ENCODE measurements at regions not wholly inside any gene's neighbourhood (a gene's known extent, or its start where the extent isn't known, plus 50 kb on each side); places are given as distances from the start of the nearest gene placed in this dataset.

DNA sequence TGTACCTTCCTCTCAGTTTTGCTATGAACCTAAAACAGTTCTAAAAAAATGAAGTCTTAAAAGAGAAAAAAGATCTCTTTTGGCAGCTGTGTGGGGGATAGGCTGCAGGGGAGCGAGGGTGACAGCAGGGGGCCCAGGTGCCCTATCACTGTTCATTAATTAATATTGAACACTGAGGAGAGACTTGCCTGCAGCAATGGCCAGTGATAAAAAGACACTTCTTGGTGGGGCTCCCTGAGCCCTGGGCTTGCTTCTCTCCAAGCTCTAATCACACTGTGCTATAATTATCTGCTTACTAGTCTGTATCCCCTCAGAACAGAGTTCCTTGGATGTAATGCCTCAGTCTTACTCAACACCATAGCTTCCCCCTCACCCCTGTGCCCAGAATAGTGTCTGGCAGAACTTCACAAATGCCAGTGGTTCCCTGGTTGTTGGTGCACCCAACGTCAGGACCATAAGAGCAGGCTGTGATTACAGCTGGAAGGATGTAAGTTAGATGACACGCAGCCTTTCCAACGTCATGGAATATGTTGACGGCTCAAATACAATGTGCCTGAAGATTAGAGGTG lies 52.0 kb upstream of the IRX6 start:
- H3K9me3 ChIP-seq = no peaks in the 10 kb centered on the region
- H3K27ac ChIP-seq = no peak overlapping the region
- no peak for TF ChIP-seq POLR2A (IDR thresholded peaks at IDR 0.05)
- TF ChIP-seq, protein P1, sequence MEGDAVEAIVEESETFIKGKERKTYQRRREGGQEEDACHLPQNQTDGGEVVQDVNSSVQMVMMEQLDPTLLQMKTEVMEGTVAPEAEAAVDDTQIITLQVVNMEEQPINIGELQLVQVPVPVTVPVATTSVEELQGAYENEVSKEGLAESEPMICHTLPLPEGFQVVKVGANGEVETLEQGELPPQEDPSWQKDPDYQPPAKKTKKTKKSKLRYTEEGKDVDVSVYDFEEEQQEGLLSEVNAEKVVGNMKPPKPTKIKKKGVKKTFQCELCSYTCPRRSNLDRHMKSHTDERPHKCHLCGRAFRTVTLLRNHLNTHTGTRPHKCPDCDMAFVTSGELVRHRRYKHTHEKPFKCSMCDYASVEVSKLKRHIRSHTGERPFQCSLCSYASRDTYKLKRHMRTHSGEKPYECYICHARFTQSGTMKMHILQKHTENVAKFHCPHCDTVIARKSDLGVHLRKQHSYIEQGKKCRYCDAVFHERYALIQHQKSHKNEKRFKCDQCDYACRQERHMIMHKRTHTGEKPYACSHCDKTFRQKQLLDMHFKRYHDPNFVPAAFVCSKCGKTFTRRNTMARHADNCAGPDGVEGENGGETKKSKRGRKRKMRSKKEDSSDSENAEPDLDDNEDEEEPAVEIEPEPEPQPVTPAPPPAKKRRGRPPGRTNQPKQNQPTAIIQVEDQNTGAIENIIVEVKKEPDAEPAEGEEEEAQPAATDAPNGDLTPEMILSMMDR (IDR thresholded peaks at IDR 0.05) = no peak
- H3K36me3 ChIP-seq (ENCODE audit: low read depth, missing control alignments) = no peaks in the 10 kb centered on the region
- no peaks in the 10 kb centered on the region for H3K27me3 ChIP-seq
- H3K4me3 ChIP-seq = no peak overlapping the region
- no peaks in the 10 kb centered on the region for H3K4me1 ChIP-seq
- no peak for DNase-seq
- intact Hi-C loops (cut with DNase I; ENCODE audit: low total_unique reads) = no loop called here
- 84 to 86% methylated on average over 5 of the region's 5 CpGs for WGBS, 2 donors

DNA sequence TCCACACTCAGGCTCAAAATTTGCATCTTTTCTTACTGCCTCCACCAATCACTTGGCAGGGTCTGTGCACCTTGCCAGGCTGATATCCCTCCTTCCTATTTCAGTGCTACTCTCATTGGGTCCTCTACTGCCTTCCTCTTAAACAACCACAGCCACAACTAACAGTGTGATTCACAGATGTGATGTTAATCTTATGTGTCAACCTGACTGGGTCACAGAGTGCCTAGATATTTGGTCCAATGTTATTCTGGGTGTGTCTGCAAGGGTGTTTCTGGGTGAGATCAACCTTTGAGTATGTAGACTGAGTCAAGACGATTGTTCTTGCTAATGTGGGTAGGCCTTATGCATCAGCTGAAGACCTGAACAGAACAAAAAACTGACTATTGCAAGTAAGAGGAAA lies 51.3 kb upstream of the IRX6 start:
- DNase-seq = no peak
- 67 to 89% methylated on average over 1 of the region's 1 CpG for WGBS, 2 donors
- H3K4me1 ChIP-seq = no peaks in the 10 kb centered on the region
- no peak for TF ChIP-seq POLR2A (IDR thresholded peaks at IDR 0.05)
- TF ChIP-seq, protein P1 (IDR thresholded peaks at IDR 0.05) = no peak
- H3K27ac ChIP-seq = no peak overlapping the region
- no peaks in the 10 kb centered on the region for H3K36me3 ChIP-seq (ENCODE audit: low read depth, missing control alignments)
- H3K9me3 ChIP-seq = no peaks in the 10 kb centered on the region
- no peak overlapping the region for H3K4me3 ChIP-seq
- intact Hi-C loops (cut with DNase I; ENCODE audit: low total_unique reads) = no loop called here
- H3K27me3 ChIP-seq = no peaks in the 10 kb centered on the region

DNA sequence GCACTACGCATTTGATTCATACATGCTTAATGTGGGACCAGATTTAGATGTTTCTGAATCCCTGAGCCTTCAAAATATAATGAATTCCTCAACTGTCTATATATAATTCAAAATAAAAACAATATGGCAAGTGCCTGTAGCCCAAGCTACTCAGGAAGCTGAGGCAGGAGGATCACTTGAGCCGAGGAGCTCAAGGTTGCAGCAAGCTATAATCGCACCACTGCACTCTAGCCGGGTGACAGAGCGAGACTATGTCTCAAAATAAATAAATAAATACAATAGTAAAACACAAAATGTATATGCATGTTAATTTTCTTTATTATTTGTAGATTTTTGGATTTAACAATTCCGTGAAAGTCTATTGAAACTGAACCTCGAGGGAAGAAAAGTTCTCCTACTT lies 50.6 kb upstream of the IRX6 start:
- WGBS, 2 donors = 87 to 89% methylated on average over 7 of the region's 7 CpGs
- H3K4me3 ChIP-seq = no peak overlapping the region
- intact Hi-C loops (cut with DNase I; ENCODE audit: low total_unique reads) = no loop called here
- no peaks in the 10 kb centered on the region for H3K27me3 ChIP-seq
- no peaks in the 10 kb centered on the region for H3K4me1 ChIP-seq
- no peaks in the 10 kb centered on the region for H3K9me3 ChIP-seq
- no peak overlapping the region for H3K27ac ChIP-seq
- DNase-seq = no peak
- H3K36me3 ChIP-seq (ENCODE audit: low read depth, missing control alignments) = no peaks in the 10 kb centered on the region
- no peak for TF ChIP-seq POLR2A (IDR thresholded peaks at IDR 0.05)
- TF ChIP-seq, protein P1 (IDR thresholded peaks at IDR 0.05) = no peak

DNA sequence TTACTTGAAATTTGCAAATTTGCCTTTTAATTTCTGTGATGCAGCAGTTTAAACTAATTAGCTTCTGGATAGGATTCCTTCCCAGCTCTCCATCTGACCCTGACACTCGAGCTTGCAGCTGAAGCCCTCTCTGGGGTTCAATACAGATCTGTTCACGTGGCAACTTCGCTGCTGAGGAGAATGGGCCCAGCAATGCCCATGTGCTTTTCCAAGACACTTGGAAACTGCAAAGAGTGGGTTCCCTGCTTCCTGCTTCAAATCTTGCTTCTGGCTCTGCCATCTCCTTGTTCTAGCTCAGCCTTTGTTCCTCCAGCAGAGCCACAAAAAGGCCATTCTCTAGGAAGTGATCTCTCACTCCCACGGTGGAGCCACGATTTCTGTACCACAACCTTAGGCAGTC lies 50.0 kb upstream of the IRX6 start:
- WGBS, 2 donors = 60 to 68% methylated on average over 5 of the region's 5 CpGs

More for the DNA sequence above, 50.0 kb upstream of the IRX6 start:
- Histone ChIP-seq H3K9me3 (no peaks in the 10 kb centered on the region), H3K27me3 (no peaks in the 10 kb centered on the region), H3K4me1 (no peaks in the 10 kb centered on the region), H3K27ac (no peak overlapping the region), H3K36me3 (ENCODE audit: low read depth, missing control alignments) (no peaks in the 10 kb centered on the region), H3K4me3 (no peak overlapping the region)
- DNase-seq = no peak
- intact Hi-C loops (cut with DNase I; ENCODE audit: low total_unique reads) = no loop called here
- TF ChIP-seq POLR2A (IDR thresholded peaks at IDR 0.05) = no peak
- TF ChIP-seq, protein P1 (IDR thresholded peaks at IDR 0.05) = no peak

Measured in testis (tissue), 2 donors.